GM18499 (cell line): ENCODE measurements at regions not wholly inside any gene's neighbourhood (a gene's known extent, or its start where the extent isn't known, plus 50 kb on each side); places are given as distances from the start of the nearest gene placed in this dataset.
"Not testable (repeated sequence)": the region's sequence is repeated elsewhere in the genome, so short reads cannot be mapped to it uniquely, and the experiment has no call there.

Experiments used
- ATAC-seq: cut with Tn5 transposase; IDR thresholded peaks from one replicate; pipeline ENCODE4 v1.9.1; 2021; ENCODE audit warnings: moderate number of reproducible peaks; ENCODE audit not compliant: insufficient read depth, unreplicated experiment

GRCh38 chr5:124523897-124524296 lies 222.5 kb downstream of the ZNF608 start:
- ATAC-seq: no peak

GRCh38 chr5:124522992-124523391 lies 223.4 kb downstream of the ZNF608 start:
- no peak for ATAC-seq

- ATAC-seq: no peak
Observed at GRCh38 chr5:124521461-124522230, 224.8 kb downstream of the ZNF608 start.

- ATAC-seq: peak; percentile 87
Observed at GRCh38 chr5:124519396-124519795, 227.0 kb downstream of the ZNF608 start.

- no peak for ATAC-seq
Observed at GRCh38 chr5:124516567-124516966, 229.9 kb downstream of the ZNF608 start.

GRCh38 chr5:124515497-124516245 lies 230.8 kb downstream of the ZNF608 start:
- no peak for ATAC-seq

- no peak for ATAC-seq
Observed at GRCh38 chr5:124514956-124515355, 231.5 kb downstream of the ZNF608 start.

- ATAC-seq: no peak
Observed at GRCh38 chr5:124512952-124513632, 233.3 kb downstream of the ZNF608 start.

GRCh38 chr5:124512236-124512635 lies 234.2 kb downstream of the ZNF608 start:
- no peak for ATAC-seq

GRCh38 chr5:124511791-124512190 lies 234.6 kb downstream of the ZNF608 start:
- ATAC-seq: no peak

GRCh38 chr5:124507688-124508087 lies 238.8 kb downstream of the ZNF608 start:
- no peak for ATAC-seq

GRCh38 chr5:124504081-124504916 lies 242.1 kb downstream of the ZNF608 start:
- ATAC-seq: peak; percentile 97

GRCh38 chr5:124502551-124502950 lies 243.9 kb downstream of the ZNF608 start:
- ATAC-seq: no peak

GRCh38 chr5:124499818-124500217 lies 246.6 kb downstream of the ZNF608 start:
- not testable (repeated sequence) for ATAC-seq

GRCh38 chr5:124496968-124497367 lies 249.5 kb downstream of the ZNF608 start:
- not testable (repeated sequence) for ATAC-seq

GRCh38 chr5:124494540-124495116 lies 251.8 kb downstream of the ZNF608 start:
- no peak for ATAC-seq

GRCh38 chr5:124492444-124493224 lies 253.8 kb downstream of the ZNF608 start:
- no peak for ATAC-seq

GRCh38 chr5:124490315-124490714 lies 256.1 kb downstream of the ZNF608 start:
- not testable (repeated sequence) for ATAC-seq

- no peak for ATAC-seq
Observed at GRCh38 chr5:124481419-124481818, 265.0 kb downstream of the ZNF608 start.
